ENCODE measurements at regions not wholly inside any gene's neighbourhood (a gene's known extent, or its start where the extent isn't known, plus 50 kb on each side); places are given as distances from the start of the nearest gene placed in this dataset.

GRCh38 chr14:81991998-81992397 is 458.3 kb upstream of the SEL1L start:
- no peaks in the 10 kb centered on the region for H3K9me3 ChIP-seq
- no peak for DNase-seq
- peaks cover 0 to 5% (median 0%) of the 10 kb centered on the region in 9 donors for H3K27me3 ChIP-seq
- intact Hi-C loops (cut with DNase I), result loop anchor here in 3 of 10 donors (5.0 to 10.0 kb wide), 2 partner anchors 277 to 280 kb away; no protein-coding TSS in a partner anchor
- TF ChIP-seq CTCF (IDR thresholded peaks at IDR 0.05) (peak in 3 of 12 donors; percentile 10 to 17 (median 11)), POLR2A (IDR thresholded peaks at IDR 0.05) (no peak)
- H3K36me3 ChIP-seq, result no peaks in the 10 kb centered on the region
- H3K4me3 ChIP-seq, result no peak overlapping the region
- WGBS, 4 donors, result 59 to 94% (median 72%) methylated on average over 1 of the region's 1 CpG
- no peak overlapping the region for H3K27ac ChIP-seq
- no peak for ATAC-seq
- no peaks in the 10 kb centered on the region for H3K4me1 ChIP-seq

- no peak overlapping the region for H3K4me3 ChIP-seq
- H3K9me3 ChIP-seq, result no peaks in the 10 kb centered on the region
- WGBS, 4 donors, result 60 to 72% (median 67%) methylated on average over 3 of the region's 3 CpGs
- no peak for ATAC-seq
- no peaks in the 10 kb centered on the region for H3K4me1 ChIP-seq
- TF ChIP-seq POLR2A (IDR thresholded peaks at IDR 0.05) (no peak), CTCF (IDR thresholded peaks at IDR 0.05) (no peak)
- H3K27ac ChIP-seq, result no peak overlapping the region
- intact Hi-C loops (cut with DNase I), result loop anchor here in 3 of 10 donors (5.0 to 10.0 kb wide), 2 partner anchors 279 to 281 kb away; no protein-coding TSS in a partner anchor
- DNase-seq, result no peak
- H3K27me3 ChIP-seq, result peaks cover 0 to 5% (median 0%) of the 10 kb centered on the region in 9 donors
- H3K36me3 ChIP-seq, result no peaks in the 10 kb centered on the region
Measured at GRCh38 chr14:81993432-81993831, 459.8 kb upstream of the SEL1L start.

- ATAC-seq, result no peak
Measured at GRCh38 chr14:82003426-82003825, 469.8 kb upstream of the SEL1L start.

GRCh38 chr14:82009076-82009475 is 475.4 kb upstream of the SEL1L start:
- intact Hi-C loops (cut with DNase I), result no loop called here
- Histone ChIP-seq H3K4me3 (no peak overlapping the region), H3K27ac (no peak overlapping the region), H3K9me3 (peaks cover 0 to 20% (median 4%) of the 10 kb centered on the region in 12 donors), H3K27me3 (no peaks in the 10 kb centered on the region), H3K36me3 (no peaks in the 10 kb centered on the region), H3K4me1 (no peaks in the 10 kb centered on the region)
- TF ChIP-seq POLR2A (IDR thresholded peaks at IDR 0.05), result no peak
- TF ChIP-seq CTCF (IDR thresholded peaks at IDR 0.05), result peak in 3 of 12 donors; percentile 11 to 22 (median 13)
- no peak for ATAC-seq
- 19 to 26% (median 22%) methylated on average over 3 of the region's 3 CpGs for WGBS, 4 donors
- no peak for DNase-seq

More at GRCh38 chr14:82003426-82003825, 469.8 kb upstream of the SEL1L start:
- H3K4me1 ChIP-seq, result no peaks in the 10 kb centered on the region
- 27 to 44% (median 32%) methylated on average over 1 of the region's 1 CpG for WGBS, 4 donors
- no peak overlapping the region for H3K4me3 ChIP-seq
- TF ChIP-seq POLR2A (IDR thresholded peaks at IDR 0.05), result no peak
- H3K36me3 ChIP-seq, result no peaks in the 10 kb centered on the region
- no peaks in the 10 kb centered on the region for H3K27me3 ChIP-seq
- no peak for DNase-seq
- no peak overlapping the region for H3K27ac ChIP-seq
- no peaks in the 10 kb centered on the region for H3K9me3 ChIP-seq
- intact Hi-C loops (cut with DNase I), result no loop called here

GRCh38 chr14:82009993-82010392 is 476.3 kb upstream of the SEL1L start:
- Histone ChIP-seq H3K36me3 (no peaks in the 10 kb centered on the region), H3K27me3 (no peaks in the 10 kb centered on the region), H3K9me3 (peaks cover 0 to 29% (median 4%) of the 10 kb centered on the region in 12 donors), H3K4me1 (no peaks in the 10 kb centered on the region), H3K27ac (no peak overlapping the region), H3K4me3 (no peak overlapping the region)
- no peak for DNase-seq
- no peak for TF ChIP-seq CTCF (IDR thresholded peaks at IDR 0.05)
- TF ChIP-seq POLR2A (IDR thresholded peaks at IDR 0.05), result no peak
- WGBS, 4 donors, result 79 to 91% (median 86%) methylated on average over 2 of the region's 2 CpGs
- ATAC-seq, result no peak
- intact Hi-C loops (cut with DNase I), result no loop called here
